Trophoblast cell (in vitro differentiated cells and primary cell): ENCODE measurements at regions not wholly inside any gene's neighbourhood (a gene's known extent, or its start where the extent isn't known, plus 50 kb on each side); places are given as distances from the start of the nearest gene placed in this dataset.
A peak's percentile ranks its signal among the peaks of the same experiment; 100 is the strongest.

Experiments
- DNase-seq, 2 donors: peaks; one replicate each; pipeline ENCODE4 v3.0.0-alpha.2; 2016
- H2AFZ ChIP-seq: 2 replicates; pipeline ENCODE4 v1.6.1; 2013; ENCODE audit warnings: low read length, moderate library complexity, mild to moderate bottlenecking; ENCODE audit not compliant: insufficient read depth, poor library complexity
- H2AK5ac ChIP-seq: 2 replicates; pipeline ENCODE4 v1.6.1; 2013; ENCODE audit warnings: mild to moderate bottlenecking, low read length
- H2BK120ac ChIP-seq: 2 replicates; pipeline ENCODE4 v1.6.1; 2013; ENCODE audit warnings: low read length, mild to moderate bottlenecking, moderate library complexity; ENCODE audit not compliant: insufficient read depth, poor library complexity
- H2BK12ac ChIP-seq: 2 replicates; pipeline ENCODE4 v1.6.1; 2013; ENCODE audit warnings: mild to moderate bottlenecking, low read length, moderate library complexity
- H2BK5ac ChIP-seq: 2 replicates; pipeline ENCODE4 v1.6.1; 2013; ENCODE audit warnings: low read length, low read depth, moderate library complexity, mild to moderate bottlenecking; ENCODE audit not compliant: poor library complexity
- H3K14ac ChIP-seq: 2 replicates; pipeline ENCODE4 v1.6.1; 2013; ENCODE audit warnings: mild to moderate bottlenecking, low read length
- H3K18ac ChIP-seq: 2 replicates; pipeline ENCODE4 v1.6.1; 2013; ENCODE audit warnings: mild to moderate bottlenecking, low read length
- H3K23ac ChIP-seq: 2 replicates; pipeline ENCODE4 v1.6.1; 2013; ENCODE audit warnings: low read length
- H3K27ac ChIP-seq: 2 replicates; pipeline ENCODE4 v1.5.1; 2013; ENCODE audit warnings: low read depth, mild to moderate bottlenecking, inconsistent platforms, low read length, moderate library complexity
- H3K27me3 ChIP-seq: 2 replicates; pipeline ENCODE4 v1.6.1; 2013; ENCODE audit warnings: inconsistent platforms, mild to moderate bottlenecking, low read length, moderate library complexity; ENCODE audit not compliant: insufficient read depth
- H3K36me3 ChIP-seq, 2 experiments: 1 replicate in 1 of 2; 2 replicates in 1 of 2; pipeline ENCODE4 v1.6.1; 2013; ENCODE audit warnings: low read length in 2 of 2, mild to moderate bottlenecking in 2 of 2, moderate library complexity in 1 of 2; ENCODE audit not compliant: insufficient read depth in 2 of 2, control insufficient read depth in 1 of 2
- H3K4ac ChIP-seq: 2 replicates; pipeline ENCODE4 v1.6.1; 2013; ENCODE audit warnings: low read depth, mild to moderate bottlenecking, low read length, moderate library complexity
- H3K4me1 ChIP-seq, 2 experiments: 1 replicate in 1 of 2; 2 replicates in 1 of 2; pipeline ENCODE4 v1.6.1; 2013; ENCODE audit warnings: low read length in 2 of 2, mild to moderate bottlenecking in 2 of 2, moderate library complexity in 1 of 2; ENCODE audit not compliant: insufficient read depth in 2 of 2, control insufficient read depth in 1 of 2
- H3K4me2 ChIP-seq: 2 replicates; pipeline ENCODE4 v1.6.1; 2013; ENCODE audit warnings: inconsistent platforms, mild to moderate bottlenecking, low read length, moderate library complexity
- H3K4me3 ChIP-seq: 2 replicates; pipeline ENCODE4 v1.5.1; 2013; ENCODE audit warnings: mild to moderate bottlenecking, low read depth, low read length, inconsistent platforms
- H3K79me1 ChIP-seq: one replicate; pipeline ENCODE4 v1.6.1; 2013; ENCODE audit warnings: low read length
- H3K79me2 ChIP-seq: 2 replicates; pipeline ENCODE4 v1.6.1; 2013; ENCODE audit warnings: low read length, mild to moderate bottlenecking; ENCODE audit not compliant: control insufficient read depth, insufficient read depth, poor library complexity
- H3K9ac ChIP-seq: 2 replicates; pipeline ENCODE4 v1.6.1; 2013; ENCODE audit warnings: mild to moderate bottlenecking, low read length
- H3K9me3 ChIP-seq: 2 replicates; pipeline ENCODE4 v1.6.1; 2013; ENCODE audit warnings: low read depth, mild to moderate bottlenecking, control low read depth, inconsistent platforms, low read length; ENCODE audit not compliant: insufficient read depth
- H4K12ac ChIP-seq: 2 replicates; pipeline ENCODE4 v1.6.1; 2013; ENCODE audit warnings: low read depth, mild to moderate bottlenecking, low read length, moderate library complexity
- H4K8ac ChIP-seq: 2 replicates; pipeline ENCODE4 v1.6.1; 2013; ENCODE audit warnings: low read depth, mild to moderate bottlenecking, low read length, moderate library complexity
- H4K91ac ChIP-seq: one replicate; pipeline ENCODE4 v1.6.1; 2013; ENCODE audit warnings: low read depth, mild to moderate bottlenecking, low read length, moderate library complexity
- WGBS: extraction: QIAGEN DNeasy Blood & Tissue Kit; methylation state at CpG from one replicate; pipeline ENCODE4 v1.1.7; 2013; ENCODE audit warnings: missing lambda C conversion rate; ENCODE audit not compliant: insufficient read length, insufficient coverage; ENCODE audit errors: extremely low coverage; 5-methylcytosine and 5-hydroxymethylcytosine counted together

GRCh38 chr5:103445426-103446035 is 117.1 kb downstream of the NUDT12 start:
- Histone ChIP-seq H3K4ac (peak overlapping the region; percentile 81), H3K4me2 (no peak overlapping the region), H3K79me1 (peaks cover 34% of the 10 kb centered on the region), H3K23ac (no peak overlapping the region), H3K18ac (peak overlapping the region; percentile 89), H3K9me3 (no peaks in the 10 kb centered on the region), H2BK120ac (peak overlapping the region; percentile 99), H3K4me1 (peaks cover 5 to 17% of the 10 kb centered on the region in 2 experiments), H3K9ac (no peak overlapping the region), H3K14ac (peak overlapping the region; percentile 87), H4K91ac (peak overlapping the region; percentile 97), H3K4me3 (no peak overlapping the region), H4K8ac (peak overlapping the region; percentile 93), H3K79me2 (peaks cover 6% of the 10 kb centered on the region), H4K12ac (no peak overlapping the region), H3K36me3 (no peaks in the 10 kb centered on the region), H2BK5ac (peak overlapping the region; percentile 99), H3K27ac (peak overlapping the region; percentile 99), H2AK5ac (peak overlapping the region; percentile 64), H2BK12ac (peak overlapping the region; percentile 89), H2AFZ (no peak overlapping the region), H3K27me3 (no peaks in the 10 kb centered on the region)
- DNase-seq, result peak; percentile 59 to 62
- WGBS, result no CpG with 5 or more reads among the region's 5 CpGs

DNA sequence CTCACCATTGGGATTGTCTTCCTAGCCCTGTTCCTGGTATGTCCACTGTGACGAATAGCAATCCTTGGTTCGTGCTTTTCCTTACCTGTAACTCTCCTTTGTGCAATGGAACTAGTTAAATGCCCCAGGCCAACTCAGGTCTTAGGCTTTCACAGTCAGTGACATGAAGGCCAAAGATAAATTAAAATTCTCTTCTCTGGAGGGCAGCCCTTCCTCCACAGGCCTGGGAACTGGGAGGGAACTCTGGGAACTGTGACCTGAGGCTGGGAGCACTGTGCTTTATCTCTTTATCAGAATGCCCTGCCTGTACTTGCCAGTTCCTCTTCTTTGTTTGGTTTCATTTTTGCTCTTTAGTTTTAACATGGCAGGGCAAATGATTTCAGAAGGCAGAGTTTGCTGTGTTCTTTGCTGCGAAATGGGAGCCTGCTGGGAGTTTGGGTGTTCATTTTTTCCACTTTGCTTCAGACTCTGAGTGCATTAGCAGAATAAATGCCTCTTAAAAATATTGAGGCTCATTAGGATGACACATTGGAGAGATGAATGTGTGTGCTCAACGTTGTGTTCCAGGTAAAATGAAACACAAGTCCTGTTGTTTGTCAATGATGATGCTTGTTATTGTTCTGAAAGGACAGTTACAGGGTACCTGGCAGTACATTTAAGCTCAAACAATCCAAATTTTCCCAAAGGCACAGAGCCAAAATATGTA is 118.1 kb downstream of the NUDT12 start:
- no CpG with 5 or more reads among the region's 4 CpGs for WGBS
- Histone ChIP-seq H3K18ac (no peak overlapping the region), H3K36me3 (peaks cover 0 to 3% of the 10 kb centered on the region in 2 experiments), H4K12ac (no peak overlapping the region), H3K4me2 (peak overlapping the region; percentile 32), H3K27me3 (no peaks in the 10 kb centered on the region), H3K4me1 (peaks cover 5 to 17% of the 10 kb centered on the region in 2 experiments), H3K9ac (no peak overlapping the region), H3K79me2 (peaks cover 6% of the 10 kb centered on the region), H3K4ac (no peak overlapping the region), H3K9me3 (peaks cover 2% of the 10 kb centered on the region), H3K27ac (peak overlapping the region; percentile 88), H4K8ac (peak overlapping the region; percentile 66), H3K14ac (peak overlapping the region; percentile 71), H4K91ac (peak overlapping the region; percentile 84), H2BK12ac (no peak overlapping the region), H2AFZ (no peak overlapping the region), H3K23ac (no peak overlapping the region), H2BK5ac (peak overlapping the region; percentile 99), H3K79me1 (peaks cover 35% of the 10 kb centered on the region), H3K4me3 (no peak overlapping the region), H2AK5ac (no peak overlapping the region), H2BK120ac (peak overlapping the region; percentile 95)
- DNase-seq, result peak; percentile 89 to 95

DNA sequence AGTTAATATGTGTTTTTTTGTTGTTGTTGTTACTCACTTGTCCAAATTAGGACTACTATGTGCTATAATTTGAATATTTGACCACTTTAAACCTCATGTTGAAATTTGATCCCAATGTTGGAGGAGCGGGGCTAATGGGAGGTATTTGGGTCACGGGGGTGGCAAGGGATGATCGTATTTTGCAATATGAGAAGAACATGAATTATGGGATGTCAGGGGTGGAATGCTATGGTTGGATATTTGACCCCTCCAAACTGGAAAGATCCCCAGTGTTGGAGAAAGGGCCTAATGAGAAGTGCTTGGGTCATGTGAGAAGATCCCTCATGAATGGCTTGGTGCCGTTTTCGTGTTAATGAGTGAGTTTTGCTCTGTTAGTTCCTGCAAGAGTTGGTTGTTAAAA is 119.8 kb downstream of the NUDT12 start:
- Histone ChIP-seq H3K4me2 (no peak overlapping the region), H4K91ac (peak overlapping the region; percentile 95), H3K4me3 (no peak overlapping the region), H2AK5ac (peak overlapping the region; percentile 91), H2AFZ (no peak overlapping the region), H3K23ac (no peak overlapping the region), H2BK12ac (peak overlapping the region; percentile 95), H3K4ac (peak overlapping the region; percentile 57), H2BK5ac (peak overlapping the region; percentile 79), H3K9ac (no peak overlapping the region), H3K79me1 (peaks cover 31% of the 10 kb centered on the region), H3K27ac (peak overlapping the region; percentile 88), H3K9me3 (peaks cover 2% of the 10 kb centered on the region), H2BK120ac (peak overlapping the region; percentile 87), H3K18ac (peak overlapping the region; percentile 76), H4K12ac (no peak overlapping the region), H3K79me2 (peaks cover 6% of the 10 kb centered on the region), H3K4me1 (peaks cover 5 to 17% of the 10 kb centered on the region in 2 experiments), H4K8ac (peak overlapping the region; percentile 44), H3K14ac (peak overlapping the region; percentile 23), H3K27me3 (no peaks in the 10 kb centered on the region), H3K36me3 (peaks cover 0 to 3% of the 10 kb centered on the region in 2 experiments)
- DNase-seq, result no peak
- WGBS, result no CpG with 5 or more reads among the region's 5 CpGs

GRCh38 chr5:103441523-103441922 is 121.1 kb downstream of the NUDT12 start:
- Histone ChIP-seq H3K23ac (no peak overlapping the region), H2AK5ac (no peak overlapping the region), H3K4me3 (no peak overlapping the region), H4K8ac (no peak overlapping the region), H4K12ac (no peak overlapping the region), H3K9me3 (peaks cover 2% of the 10 kb centered on the region), H3K4ac (no peak overlapping the region), H3K4me1 (peaks cover 5 to 17% of the 10 kb centered on the region in 2 experiments), H3K9ac (no peak overlapping the region), H2AFZ (no peak overlapping the region), H3K14ac (no peak overlapping the region), H3K18ac (no peak overlapping the region), H2BK12ac (no peak overlapping the region), H3K79me1 (peaks cover 31% of the 10 kb centered on the region), H3K27ac (no peak overlapping the region), H3K79me2 (peaks cover 6% of the 10 kb centered on the region), H4K91ac (no peak overlapping the region), H3K36me3 (peaks cover 0 to 3% of the 10 kb centered on the region in 2 experiments), H3K27me3 (no peaks in the 10 kb centered on the region), H2BK120ac (no peak overlapping the region), H3K4me2 (no peak overlapping the region), H2BK5ac (no peak overlapping the region)
- no peak for DNase-seq
- no CpG with 5 or more reads among the region's 2 CpGs for WGBS
